ENCODE measurements at regions not wholly inside any gene's neighbourhood (a gene's known extent, or its start where the extent isn't known, plus 50 kb on each side); places are given as distances from the start of the nearest gene placed in this dataset.

DNA sequence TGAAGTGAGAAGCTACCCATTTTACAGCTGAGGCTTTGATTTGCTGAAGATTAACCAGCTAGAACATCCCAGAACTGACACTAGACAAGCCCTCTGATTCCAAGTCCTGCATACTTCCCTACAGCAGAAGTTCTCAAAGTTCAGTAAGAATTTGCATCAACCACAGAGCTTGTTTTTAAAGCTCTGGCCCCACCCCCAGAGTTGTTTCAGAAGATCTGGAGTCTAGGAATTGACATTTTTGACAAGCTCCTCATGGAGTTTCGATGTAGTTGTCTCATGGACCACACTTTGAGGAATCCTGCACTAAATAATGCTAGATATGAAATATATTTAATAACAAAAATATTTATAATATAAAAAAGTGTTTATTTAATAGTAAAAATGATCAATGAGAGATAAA, 120.3 kb upstream of the ADAMTS18 start:
- no peak for DNase-seq

DNA sequence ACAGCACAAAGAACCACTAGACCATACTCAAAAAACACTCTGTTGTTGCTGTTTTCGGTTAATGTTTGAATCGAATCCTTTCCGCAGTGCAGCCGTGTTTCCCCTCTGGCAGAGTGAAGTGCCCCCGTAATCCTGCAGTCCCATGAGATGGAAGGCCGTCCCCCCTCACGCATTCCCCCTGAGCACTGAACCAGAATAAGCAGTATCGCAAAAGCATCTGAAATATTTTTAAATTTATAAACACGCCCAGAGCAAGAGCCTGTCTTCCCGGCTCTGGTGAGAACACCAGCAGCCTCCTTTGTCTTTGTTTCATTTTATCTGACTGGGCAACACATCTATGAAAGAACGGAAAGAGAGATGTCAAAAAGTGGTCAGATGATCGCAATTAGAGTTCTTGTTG, 121.0 kb upstream of the ADAMTS18 start:
- no peak for DNase-seq

DNA sequence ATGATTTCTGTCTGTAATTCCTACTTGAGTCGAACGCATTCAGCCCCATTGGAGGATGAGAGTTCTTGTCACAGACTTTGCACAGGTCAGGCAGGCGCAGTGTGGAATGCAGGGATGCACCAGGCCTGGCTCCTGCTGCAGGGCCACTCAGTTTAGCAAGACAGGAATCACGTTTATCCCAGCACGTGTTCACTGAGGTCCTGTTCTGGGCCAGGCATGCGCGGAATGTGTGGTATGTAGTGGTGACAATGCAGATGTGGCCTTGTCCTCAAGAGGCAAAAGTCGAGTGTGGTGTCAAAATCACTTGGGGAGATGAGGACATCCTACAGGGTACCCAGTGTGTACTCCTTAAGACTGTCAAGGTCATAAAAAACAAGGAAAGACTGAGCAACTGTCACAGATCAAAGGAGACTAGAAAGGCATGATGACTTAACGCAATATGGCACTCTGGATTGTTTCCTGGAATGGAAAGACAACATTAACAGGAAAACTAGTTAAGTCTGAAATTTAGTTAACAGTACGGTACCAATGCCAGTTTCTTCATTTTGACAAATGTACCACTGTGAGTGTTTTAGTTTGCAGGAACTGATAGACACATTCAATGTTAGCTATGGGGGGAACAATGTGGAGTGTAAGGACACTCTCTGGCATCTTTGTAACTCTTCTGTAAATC, 121.5 kb upstream of the ADAMTS18 start:
- no peak for DNase-seq

DNA sequence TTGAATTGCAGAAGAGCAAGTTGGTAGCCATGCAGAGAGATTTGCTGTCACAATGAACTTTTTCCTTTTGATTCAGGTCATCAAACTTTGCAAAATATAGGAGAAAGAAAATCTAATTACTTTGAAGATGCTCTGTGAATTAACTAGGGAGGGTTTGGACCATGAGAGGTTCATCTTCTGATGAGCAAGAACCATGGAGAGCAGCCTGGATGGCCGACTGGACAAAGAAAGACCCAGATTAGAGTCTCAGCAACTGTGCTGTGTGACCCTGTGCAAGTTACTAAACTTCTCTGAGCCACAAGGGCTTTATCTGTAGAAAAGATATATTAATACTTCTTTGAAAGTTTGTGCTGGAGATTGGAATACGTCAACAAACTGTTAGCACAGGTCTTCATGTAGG, 122.6 kb upstream of the ADAMTS18 start:
- no peak for DNase-seq

DNA sequence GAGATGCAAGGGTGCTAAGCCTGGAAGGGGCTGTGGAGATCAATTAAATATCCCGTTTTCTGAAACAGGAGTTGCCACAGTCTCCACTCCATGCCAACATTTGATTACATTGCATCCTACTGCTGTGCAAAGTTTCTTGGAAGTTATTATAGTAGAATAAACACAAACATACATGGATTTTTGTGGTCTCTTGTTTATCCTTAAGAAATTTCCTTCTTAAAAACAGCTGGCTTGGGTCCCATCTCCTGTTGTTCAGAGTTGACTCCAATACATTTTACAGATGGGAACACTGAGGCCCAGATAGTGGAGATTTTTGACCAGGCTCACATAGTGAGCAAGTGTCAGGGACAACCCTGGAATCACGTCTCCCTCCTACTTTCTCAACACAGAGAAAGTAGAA, 124.0 kb upstream of the ADAMTS18 start:
- no peak for DNase-seq

DNA sequence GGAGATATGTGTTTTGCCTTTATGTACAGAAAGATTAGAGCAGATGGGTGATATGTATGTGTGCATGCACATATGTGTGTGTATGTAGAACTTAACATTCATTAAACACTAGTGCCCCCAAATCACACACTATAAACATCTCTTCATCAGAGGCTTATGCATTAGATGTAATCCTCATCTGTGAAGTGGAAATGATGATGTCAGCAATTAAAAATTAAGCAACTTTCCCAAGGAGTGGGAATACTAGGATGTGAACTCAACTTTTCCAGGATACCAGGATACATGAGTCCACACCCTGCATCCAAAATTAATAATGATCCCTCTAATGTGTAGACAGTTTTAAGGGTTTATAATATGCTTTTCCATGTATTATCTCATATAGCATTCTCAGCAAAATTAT, 127.7 kb upstream of the ADAMTS18 start:
- DNase-seq, result no peak

DNA sequence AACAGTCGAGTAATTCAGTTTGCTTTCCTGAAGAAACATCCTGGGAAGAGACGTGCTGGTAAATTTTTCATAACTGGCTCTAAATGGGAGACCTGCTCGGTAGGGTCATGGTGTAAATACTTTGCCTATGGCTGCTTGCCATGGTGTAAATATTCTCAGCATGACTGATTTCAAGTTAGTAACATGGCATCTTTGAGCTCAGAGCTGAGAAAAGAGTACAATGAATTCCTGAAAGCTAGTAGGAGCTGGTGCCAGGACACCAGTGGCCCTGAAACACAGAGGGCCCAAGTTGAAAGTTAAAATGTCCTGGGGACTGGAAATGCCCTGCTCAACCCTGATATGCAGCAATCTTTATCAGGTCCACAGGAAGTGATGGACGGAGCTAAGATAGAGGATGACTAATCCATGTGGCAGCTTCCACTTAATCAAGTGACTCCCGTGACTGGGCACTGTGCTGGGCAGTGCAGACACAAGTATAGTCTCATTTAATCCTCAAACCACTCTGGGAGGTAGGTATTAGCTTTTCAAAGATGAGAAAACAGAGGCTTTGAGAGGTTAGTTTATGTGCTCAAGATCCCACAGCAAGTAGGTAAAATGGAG, 130.1 kb upstream of the ADAMTS18 start:
- DNase-seq, result no peak

DNA sequence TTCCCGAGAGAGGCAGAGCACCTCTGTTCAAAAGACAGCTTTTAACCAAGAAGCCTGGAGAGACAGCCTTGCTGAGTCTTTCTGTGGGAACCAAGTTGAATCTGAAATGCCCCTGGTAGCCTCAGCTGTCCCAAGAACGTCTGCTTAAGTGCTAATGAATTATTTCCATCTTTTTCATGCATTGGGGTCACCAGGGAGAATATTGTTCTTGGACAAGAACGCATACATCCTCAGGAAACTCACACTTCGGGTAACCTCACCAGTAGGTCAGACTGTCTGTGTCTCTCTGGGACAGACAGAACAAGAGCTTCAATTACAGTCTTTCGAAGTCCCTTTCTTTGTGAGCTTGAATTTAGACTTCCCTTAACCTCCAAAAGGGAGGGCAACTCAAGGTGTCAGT, 134.6 kb upstream of the ADAMTS18 start:
- no peak for DNase-seq

DNA sequence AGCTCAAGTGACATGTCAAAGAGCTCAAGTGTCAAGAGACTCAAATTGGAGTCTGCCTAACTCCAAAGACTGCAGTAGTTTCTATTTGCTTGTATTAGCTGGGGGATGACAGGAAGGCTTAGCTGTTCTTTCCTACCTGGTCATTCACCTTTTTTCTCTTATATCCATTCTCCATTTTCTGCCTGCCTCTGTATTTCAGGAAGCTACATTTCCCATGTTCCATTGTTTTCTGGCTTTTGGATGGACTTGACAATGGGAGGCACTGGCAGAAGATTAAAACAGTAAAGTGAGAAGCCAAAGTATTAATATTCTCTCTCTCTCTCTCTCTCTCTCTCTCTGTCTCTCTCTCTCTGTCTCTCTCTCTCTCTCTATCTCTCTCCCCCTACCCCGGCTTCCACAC, 135.7 kb upstream of the ADAMTS18 start:
- no peak for DNase-seq

DNA sequence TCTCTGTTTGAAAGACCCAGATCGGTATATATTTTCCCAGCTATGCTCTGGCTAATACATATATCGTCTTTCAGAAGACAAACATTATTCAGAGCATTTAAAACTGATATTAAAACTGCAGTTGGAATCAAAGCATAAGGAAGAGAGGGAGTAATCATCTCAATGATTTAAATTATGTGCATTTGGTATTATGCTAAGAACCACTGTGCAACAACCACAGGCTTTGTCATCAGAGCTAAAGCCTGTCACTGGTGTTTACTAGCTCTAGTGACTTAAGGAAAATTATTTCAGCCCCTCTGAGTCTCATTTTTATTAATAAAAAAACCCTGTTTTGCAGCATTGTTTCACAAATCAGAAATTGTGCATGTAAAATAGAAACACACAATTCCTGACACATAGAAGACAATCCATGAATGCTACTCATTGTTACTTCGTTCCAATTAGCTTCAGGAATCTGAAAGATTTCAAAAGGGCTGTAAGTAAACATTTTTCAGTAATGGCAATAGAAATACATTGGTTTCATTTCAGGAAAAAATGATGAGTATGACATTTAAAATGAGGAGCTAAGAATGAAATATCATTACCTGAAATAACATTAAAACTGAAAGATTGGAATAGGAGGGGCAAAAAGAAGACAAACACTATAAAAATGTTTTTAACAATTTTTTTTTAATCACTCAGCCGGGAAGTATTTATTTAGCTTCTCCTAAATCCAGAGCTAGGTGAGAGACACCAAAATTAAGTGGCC, 136.5 kb upstream of the ADAMTS18 start:
- no peak for DNase-seq

DNA sequence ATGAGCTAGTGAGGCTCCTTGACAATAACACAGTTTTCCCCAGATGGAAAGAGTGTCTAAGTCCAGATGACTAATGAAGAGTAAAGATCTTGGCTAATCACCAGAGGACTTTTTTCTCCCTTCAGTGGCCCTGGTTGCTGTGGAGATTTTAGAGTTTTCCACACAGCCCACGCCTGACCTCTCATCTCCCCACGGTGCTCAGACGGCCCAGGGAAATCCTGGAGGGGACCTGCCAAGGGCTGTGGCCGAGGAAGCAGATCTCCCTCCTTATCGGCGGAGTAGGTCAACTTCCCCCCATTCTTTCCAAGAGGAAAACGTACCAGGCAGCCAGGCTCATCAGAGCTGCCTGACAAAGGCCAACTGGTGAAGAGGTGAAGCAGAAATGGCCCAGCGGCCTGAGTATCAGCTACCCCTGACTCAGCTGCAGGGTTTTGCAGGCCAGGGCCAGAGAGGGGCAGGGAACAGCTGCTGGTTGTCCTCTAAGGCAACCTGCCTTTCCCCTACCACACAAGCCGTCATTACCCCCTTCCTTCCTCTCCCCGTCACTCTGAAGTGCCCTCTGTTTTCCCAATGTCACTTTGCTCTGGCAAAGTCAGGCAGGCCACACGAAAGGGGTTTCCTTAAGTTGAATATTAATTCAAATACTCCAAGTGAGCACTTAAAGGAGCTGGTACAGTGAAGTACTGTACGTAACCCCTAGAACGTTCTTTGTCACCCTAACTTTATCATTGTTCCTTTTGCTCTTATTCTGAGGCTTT, 140.2 kb upstream of the ADAMTS18 start:
- DNase-seq, result no peak

DNA sequence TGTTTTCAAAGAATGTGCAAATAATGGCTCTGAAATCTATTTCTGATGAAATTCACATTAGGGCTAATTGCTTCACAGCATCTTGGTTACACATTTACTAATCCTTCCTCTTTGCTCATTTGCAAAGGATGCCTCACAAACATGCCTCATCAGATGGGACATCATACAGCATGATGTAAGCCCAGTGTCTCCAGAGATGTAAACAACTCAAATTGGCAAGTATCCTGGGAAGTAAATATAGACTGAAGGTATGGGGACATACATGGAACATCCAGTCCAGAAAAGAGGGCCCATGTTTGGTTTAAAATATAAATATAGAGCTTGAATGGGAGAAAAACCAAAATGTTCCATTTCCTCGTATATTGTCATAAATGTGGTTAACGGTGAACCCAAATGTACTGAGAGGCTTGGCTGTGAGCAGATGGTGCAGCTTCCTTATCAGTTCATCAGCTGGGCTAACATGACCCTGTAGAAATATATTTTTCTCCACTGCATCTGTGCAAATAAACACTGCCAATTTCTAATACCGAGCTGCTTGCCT, 142.9 kb upstream of the NUDT7 start:
- no peak for DNase-seq

DNA sequence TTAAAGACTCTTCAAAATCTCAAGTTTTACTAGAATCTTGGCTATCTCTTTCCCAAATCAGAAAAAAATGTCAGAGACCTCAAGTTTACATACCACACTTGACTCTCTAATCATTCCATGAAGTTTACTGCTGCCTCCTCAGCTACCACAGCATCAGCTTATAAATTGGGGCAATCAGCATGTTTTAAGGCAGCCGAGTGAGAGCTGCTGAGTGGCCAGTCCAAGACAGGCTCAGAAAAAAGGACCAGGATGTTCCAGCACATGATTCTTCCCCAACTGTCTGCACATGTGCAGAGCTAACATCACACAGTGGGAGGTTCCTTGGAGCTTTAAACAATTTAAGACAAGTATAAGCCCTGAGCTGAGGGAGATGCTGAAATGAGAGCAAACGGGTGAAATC, 140.6 kb upstream of the NUDT7 start:
- no peak for DNase-seq

DNA sequence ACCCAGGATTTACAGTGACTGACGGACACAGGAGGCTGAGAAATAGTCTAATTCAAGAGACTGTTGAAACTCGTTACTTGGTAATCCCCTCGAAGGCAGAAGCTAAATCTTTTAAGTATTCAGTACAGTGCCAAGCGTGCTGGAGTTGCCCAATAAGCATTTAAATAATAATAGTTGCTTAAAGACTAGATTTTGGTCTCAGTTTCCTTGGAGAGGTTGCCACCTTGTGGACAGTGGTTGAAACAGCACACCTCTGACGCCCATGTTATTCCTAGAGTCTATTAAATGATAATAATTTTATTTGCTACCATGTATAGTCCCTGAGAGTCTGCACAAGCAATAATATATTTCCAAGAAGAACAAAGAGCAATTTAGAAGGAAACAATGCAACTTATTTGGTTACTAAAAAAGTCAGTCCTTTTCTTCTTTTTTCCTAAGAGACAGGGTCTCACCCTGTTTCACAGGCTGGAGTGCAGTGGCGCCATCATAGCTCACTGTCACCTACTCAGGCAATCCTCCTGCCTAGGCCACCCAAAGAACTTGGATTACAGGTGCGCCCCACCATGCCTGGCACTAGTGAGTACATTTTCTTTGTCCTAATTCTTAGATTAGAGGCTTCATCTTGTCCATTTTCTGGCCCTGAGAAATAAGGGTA, 138.0 kb upstream of the NUDT7 start:
- DNase-seq, result peak in 1 of 2 experiments; percentile 23

DNA sequence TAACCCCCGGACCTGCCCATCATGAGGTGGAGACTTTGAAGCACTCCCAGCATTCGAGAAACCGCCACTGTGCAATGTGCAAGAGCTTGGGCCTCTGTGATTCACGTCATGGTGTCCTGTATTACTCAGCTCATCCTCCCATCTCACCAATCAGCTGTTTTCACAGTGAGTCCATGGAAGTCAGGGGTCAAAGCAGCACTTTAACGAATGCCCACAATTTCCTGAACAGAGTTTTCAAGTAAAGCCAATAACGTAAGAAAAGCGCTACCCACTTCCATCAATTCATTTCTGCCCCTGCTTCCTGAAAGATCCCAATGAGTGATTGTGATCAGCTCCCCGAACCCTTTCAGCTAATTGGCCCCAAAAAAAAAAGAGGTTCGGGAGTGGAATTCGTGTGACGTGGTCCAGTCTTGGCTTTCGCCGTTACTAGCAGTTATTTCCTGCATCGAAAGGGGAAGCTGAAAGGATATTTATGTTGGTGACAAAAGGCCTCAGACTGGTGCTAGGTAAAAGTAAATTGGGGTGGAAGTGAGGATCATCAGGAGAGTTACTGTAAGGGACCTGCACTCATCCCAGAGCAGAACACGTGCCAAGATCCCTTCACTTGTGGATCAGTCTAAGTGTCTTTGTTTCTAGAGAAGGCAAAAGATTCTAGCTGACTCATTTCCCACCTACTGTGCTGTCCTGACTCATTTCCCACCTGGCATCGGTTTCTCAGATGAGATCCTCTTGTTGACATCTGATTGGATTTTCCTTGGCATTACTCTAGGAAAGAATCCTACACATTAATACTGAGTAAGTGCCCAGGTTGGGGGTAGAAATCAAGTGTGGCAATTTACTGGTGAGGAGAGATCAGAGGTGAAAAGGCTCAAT, 136.7 kb upstream of the NUDT7 start:
- no peak for DNase-seq

DNA sequence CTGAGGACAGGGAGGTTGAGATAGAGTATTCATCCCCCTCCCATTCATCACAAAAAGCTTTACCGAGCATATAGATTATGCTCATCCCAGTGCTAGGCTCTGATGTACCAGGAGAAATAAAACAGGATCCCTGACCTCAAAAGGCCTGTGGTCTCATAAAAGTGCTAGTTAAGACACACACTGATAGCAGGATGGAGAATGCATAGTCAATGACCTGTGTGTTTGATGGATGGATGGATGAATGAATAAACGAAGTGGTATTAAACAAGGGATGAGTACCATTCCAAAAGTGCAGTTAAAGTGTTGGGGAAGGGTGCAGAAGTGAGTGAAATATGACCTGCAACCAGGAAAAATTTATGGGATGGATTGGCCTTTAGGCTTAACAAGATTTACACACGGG, 133.9 kb upstream of the NUDT7 start:
- no peak for DNase-seq

DNA sequence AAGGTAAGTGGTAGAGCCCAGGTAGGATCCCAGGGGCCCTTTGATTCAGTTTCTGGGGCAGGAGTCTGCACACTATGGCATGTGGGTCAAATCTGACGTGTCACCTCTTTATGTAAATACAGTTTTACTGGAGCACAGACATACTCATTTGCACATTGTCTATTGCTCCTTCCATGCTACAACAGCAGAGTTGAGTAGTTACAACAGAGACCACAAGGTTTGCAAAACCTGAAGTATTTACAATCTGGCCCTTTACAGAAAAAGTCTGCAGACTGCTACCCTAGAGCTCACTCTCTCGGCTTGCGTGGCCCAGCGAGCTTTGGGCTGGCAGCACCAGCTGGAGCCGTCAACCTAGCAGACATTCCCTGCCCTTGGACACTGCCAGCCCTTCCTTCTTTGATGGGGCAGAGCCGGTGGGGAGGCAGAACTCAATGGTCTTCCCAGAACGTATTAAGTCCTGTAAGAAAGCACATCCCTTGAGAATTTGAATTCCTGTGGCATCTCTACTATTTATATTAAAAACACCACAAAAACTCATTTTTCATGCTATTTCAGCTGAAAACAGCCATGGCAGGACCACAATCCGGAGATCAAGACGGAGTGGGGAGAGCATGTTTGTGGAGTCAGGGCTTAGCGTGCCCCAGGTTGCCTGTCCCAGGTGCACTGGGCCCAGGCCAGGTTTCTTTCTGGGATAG, 133.1 kb upstream of the NUDT7 start:
- no peak for DNase-seq

DNA sequence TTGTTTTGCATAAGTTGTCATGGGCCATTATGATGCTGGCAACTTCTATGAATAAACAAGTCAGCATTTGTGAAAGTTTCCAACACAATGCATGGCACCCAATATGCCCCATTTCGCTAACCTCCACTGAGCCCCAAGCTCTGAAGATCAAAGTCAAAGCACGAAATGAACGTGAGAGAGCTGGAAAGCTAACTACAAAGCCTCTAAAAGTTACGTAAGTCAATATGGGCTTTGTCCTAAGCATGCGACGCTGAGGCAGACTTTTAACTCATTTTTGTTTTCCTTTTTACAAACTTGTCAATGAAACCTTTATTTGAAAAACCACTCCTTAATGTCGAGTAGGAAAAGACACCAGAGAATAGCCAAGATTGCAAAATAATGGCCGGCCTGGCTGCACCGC, 131.6 kb upstream of the NUDT7 start:
- no peak for DNase-seq

DNA sequence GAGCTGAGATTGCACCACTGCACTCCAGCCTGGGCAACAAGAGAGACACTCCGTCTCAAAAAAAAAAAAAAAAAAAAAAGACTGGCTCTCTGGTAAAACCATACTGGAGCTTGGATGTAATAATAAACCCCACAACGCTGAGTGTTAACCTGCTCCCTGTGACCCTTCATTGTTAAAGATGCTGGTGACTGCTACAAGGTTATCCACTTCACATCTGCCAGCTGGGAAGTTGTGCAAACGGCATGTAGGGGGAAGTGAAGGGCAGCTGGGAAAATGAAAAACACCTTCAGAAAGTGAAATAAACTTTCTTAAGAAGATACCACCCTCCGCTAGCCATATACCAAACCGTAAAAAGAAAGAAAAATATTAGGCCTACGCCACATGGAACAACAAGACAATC, 131.0 kb upstream of the NUDT7 start:
- DNase-seq, result no peak

DNA sequence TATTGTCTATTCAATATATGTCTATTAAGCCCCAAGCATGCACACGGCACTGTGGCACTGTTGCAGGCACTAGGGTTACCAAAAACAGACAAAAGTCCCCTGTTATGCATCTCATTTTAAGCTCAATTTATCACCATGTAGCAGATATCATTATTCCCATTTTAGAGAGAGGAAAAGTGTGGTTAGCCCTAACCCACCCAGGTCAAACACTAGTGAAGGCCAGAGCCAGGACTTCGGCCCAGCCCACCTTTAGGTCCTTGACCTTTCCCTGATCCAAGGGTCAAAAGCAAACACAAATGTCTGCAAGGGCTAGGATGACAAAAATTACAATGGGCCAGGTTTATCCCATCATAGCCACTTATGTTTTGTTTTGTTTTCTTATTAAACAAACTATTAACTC, 130.3 kb upstream of the NUDT7 start:
- DNase-seq, result no peak

DNA sequence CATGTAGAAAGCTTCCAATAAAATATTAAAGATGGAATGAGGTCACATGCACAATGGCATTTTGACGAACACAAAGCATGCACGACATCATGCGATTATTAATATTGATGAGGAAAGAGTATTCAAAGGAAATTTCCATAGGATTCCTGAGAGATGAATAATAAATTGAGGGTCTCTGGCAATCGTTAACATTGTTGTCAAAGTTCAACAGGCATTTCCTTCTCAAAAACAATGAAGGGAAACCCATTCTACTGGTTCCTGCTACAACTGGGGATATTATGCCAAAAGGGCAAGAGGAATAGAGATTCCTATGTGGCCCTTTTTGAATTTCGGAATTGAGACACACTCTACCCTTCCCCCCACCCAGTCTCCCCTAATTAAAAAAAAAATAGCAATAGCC, 128.3 kb upstream of the NUDT7 start:
- DNase-seq, result no peak

Measured in NCI-H1930 (cell line).